ENCODE measurements at regions not wholly inside any gene's neighbourhood (a gene's known extent, or its start where the extent isn't known, plus 50 kb on each side); places are given as distances from the start of the nearest gene placed in this dataset.

GRCh38 chr2:106296182-106296815 is 102.2 kb upstream of the UXS1 start:
- no peak overlapping the region for H3K4me3 ChIP-seq
- no peak for TF ChIP-seq CTCF (IDR thresholded peaks at IDR 0.05)
- intact Hi-C loops (cut with DNase I), result no loop called here
- H3K27me3 ChIP-seq, result no peaks in the 10 kb centered on the region
- no peak for DNase-seq (ENCODE audit: low spot score in 2 of 2)
- no peaks in the 10 kb centered on the region for H3K4me1 ChIP-seq
- H3K27ac ChIP-seq, result no peak overlapping the region
- no peaks in the 10 kb centered on the region for H3K9me3 ChIP-seq
- no peaks in the 10 kb centered on the region for H3K36me3 ChIP-seq

- H3K4me1 ChIP-seq, result no peaks in the 10 kb centered on the region
- no peaks in the 10 kb centered on the region for H3K36me3 ChIP-seq
- no peak for DNase-seq (ENCODE audit: low spot score in 2 of 2)
- intact Hi-C loops (cut with DNase I), result no loop called here
- no peaks in the 10 kb centered on the region for H3K9me3 ChIP-seq
- H3K27ac ChIP-seq, result no peak overlapping the region
- TF ChIP-seq CTCF (IDR thresholded peaks at IDR 0.05), result no peak
- no peaks in the 10 kb centered on the region for H3K27me3 ChIP-seq
- H3K4me3 ChIP-seq, result no peak overlapping the region
Observed at GRCh38 chr2:106294182-106294581, 100.1 kb upstream of the UXS1 start.

GRCh38 chr2:106293271-106293783 is 99.2 kb upstream of the UXS1 start:
- no peak for TF ChIP-seq CTCF (IDR thresholded peaks at IDR 0.05)
- Histone ChIP-seq H3K36me3 (no peaks in the 10 kb centered on the region), H3K9me3 (no peaks in the 10 kb centered on the region), H3K4me1 (no peaks in the 10 kb centered on the region), H3K27ac (no peak overlapping the region), H3K4me3 (no peak overlapping the region), H3K27me3 (no peaks in the 10 kb centered on the region)
- DNase-seq (ENCODE audit: low spot score in 2 of 2), result no peak
- intact Hi-C loops (cut with DNase I), result no loop called here

GRCh38 chr2:106292627-106293026 is 98.5 kb upstream of the UXS1 start:
- no peak for TF ChIP-seq CTCF (IDR thresholded peaks at IDR 0.05)
- H3K4me3 ChIP-seq, result no peak overlapping the region
- intact Hi-C loops (cut with DNase I), result no loop called here
- H3K4me1 ChIP-seq, result no peaks in the 10 kb centered on the region
- no peak overlapping the region for H3K27ac ChIP-seq
- no peaks in the 10 kb centered on the region for H3K9me3 ChIP-seq
- no peaks in the 10 kb centered on the region for H3K27me3 ChIP-seq
- no peak for DNase-seq (ENCODE audit: low spot score in 2 of 2)
- no peaks in the 10 kb centered on the region for H3K36me3 ChIP-seq

- Histone ChIP-seq H3K27me3 (no peaks in the 10 kb centered on the region), H3K27ac (no peak overlapping the region), H3K4me3 (no peak overlapping the region), H3K9me3 (no peaks in the 10 kb centered on the region), H3K4me1 (no peaks in the 10 kb centered on the region), H3K36me3 (no peaks in the 10 kb centered on the region)
- no peak for TF ChIP-seq CTCF (IDR thresholded peaks at IDR 0.05)
- intact Hi-C loops (cut with DNase I), result no loop called here
- DNase-seq (ENCODE audit: low spot score in 2 of 2), result no peak
Observed at GRCh38 chr2:106288873-106289272, 94.8 kb upstream of the UXS1 start.

Data from ascending aorta (tissue), 2 donors.